ENCODE measurements at regions not wholly inside any gene's neighbourhood (a gene's known extent, or its start where the extent isn't known, plus 50 kb on each side); places are given as distances from the start of the nearest gene placed in this dataset.

DNA sequence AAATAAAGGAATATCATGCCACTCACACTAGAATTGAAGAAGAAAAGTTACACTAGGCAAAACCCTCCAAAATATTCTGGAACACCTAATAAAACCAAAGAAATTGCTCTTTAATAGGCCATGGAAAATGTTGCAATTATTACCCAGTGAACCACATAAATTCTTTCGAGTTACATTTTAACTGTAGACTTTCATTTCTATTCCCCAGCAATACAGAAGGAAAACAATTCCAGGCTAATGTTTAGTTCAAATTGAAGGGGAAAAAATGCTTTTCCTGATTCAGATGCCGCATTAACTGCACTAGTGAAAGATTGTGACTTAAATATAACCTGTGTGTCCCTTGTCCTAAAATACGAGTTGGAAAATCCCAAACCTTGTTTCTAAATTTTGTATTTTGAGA, 439.3 kb upstream of the ADAMTS16 start:
- H3K4me1 Mint-ChIP-seq, result no peaks in the 10 kb centered on the region
- POLR2A ChIA-PET, result no interaction called here
- peaks cover 3% of the 10 kb centered on the region for H3K9me3 Mint-ChIP-seq
- no peaks in the 10 kb centered on the region for H3K27me3 Mint-ChIP-seq
- CTCF ChIA-PET, result no interaction called here
- DNase-seq (no peak), ATAC-seq (ENCODE audit: low read depth) (no peak)
- TF ChIP-seq, protein P1, sequence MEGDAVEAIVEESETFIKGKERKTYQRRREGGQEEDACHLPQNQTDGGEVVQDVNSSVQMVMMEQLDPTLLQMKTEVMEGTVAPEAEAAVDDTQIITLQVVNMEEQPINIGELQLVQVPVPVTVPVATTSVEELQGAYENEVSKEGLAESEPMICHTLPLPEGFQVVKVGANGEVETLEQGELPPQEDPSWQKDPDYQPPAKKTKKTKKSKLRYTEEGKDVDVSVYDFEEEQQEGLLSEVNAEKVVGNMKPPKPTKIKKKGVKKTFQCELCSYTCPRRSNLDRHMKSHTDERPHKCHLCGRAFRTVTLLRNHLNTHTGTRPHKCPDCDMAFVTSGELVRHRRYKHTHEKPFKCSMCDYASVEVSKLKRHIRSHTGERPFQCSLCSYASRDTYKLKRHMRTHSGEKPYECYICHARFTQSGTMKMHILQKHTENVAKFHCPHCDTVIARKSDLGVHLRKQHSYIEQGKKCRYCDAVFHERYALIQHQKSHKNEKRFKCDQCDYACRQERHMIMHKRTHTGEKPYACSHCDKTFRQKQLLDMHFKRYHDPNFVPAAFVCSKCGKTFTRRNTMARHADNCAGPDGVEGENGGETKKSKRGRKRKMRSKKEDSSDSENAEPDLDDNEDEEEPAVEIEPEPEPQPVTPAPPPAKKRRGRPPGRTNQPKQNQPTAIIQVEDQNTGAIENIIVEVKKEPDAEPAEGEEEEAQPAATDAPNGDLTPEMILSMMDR (IDR thresholded peaks at IDR 0.05), result no peak
- H3K4me3 Mint-ChIP-seq, result no peak overlapping the region
- no peaks in the 10 kb centered on the region for H3K36me3 Mint-ChIP-seq (ENCODE audit: low read depth)
- H3K27ac Mint-ChIP-seq, result no peak overlapping the region
- intact Hi-C loops (cut with micrococcal nuclease), result no loop called here

DNA sequence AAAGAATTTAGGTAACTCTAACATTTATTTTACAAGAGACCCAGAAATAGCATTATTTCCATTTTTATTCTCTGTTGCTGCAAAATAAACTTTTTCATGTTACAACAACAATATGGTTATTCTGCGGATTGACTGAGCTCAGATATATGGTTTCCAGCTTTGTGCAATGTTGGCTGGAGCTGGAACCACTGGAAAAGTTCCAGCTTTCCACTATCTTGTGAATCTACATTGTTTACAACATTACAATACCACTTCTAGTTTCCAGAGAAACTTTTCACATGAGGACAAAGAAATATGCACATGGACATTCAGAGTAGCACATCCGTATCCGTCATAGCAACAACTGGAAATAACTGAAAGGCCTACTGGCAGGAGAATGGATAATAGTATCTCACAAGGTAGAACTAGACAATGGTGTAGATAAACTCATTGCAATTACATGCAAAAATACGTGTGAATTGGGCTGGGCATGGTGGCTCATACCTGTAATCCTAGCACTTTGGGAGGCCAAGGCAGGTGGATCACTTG, 436.1 kb upstream of the ADAMTS16 start:
- ATAC-seq (ENCODE audit: low read depth), result no peak

DNA sequence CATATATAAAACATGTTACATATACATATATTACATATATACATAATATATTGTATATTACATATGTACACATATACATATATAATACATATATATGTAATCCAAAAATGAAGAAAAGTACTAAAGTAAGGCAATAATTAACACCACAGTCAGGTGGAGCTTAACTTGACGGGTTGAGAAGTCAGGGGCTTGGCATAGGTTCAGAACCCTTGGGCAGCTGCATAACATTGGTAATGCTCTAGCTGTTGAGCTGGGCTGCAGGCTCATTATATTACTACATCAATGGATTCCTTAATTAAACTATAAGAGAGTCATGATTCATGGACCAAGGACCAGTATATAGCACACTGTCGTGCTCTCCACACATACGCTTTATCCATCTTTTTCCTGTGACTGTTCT, 435.2 kb upstream of the ADAMTS16 start:
- H3K27ac Mint-ChIP-seq, result no peak overlapping the region
- DNase-seq (no peak), ATAC-seq (ENCODE audit: low read depth) (no peak)
- no peaks in the 10 kb centered on the region for H3K9me3 Mint-ChIP-seq
- TF ChIP-seq, protein P1 (IDR thresholded peaks at IDR 0.05), result no peak
- ChIA-PET POLR2A (no interaction called here), CTCF (no interaction called here)
- H3K36me3 Mint-ChIP-seq (ENCODE audit: low read depth), result no peaks in the 10 kb centered on the region
- no peak overlapping the region for H3K4me3 Mint-ChIP-seq
- intact Hi-C loops (cut with micrococcal nuclease), result no loop called here
- H3K27me3 Mint-ChIP-seq, result no peaks in the 10 kb centered on the region
- no peaks in the 10 kb centered on the region for H3K4me1 Mint-ChIP-seq

More for the DNA sequence above, 436.1 kb upstream of the ADAMTS16 start:
- ChIA-PET CTCF (no interaction called here), POLR2A (no interaction called here)
- H3K27ac Mint-ChIP-seq, result no peak overlapping the region
- DNase-seq, result no peak
- no peaks in the 10 kb centered on the region for H3K36me3 Mint-ChIP-seq (ENCODE audit: low read depth)
- no peak overlapping the region for H3K4me3 Mint-ChIP-seq
- intact Hi-C loops (cut with micrococcal nuclease), result no loop called here
- no peaks in the 10 kb centered on the region for H3K27me3 Mint-ChIP-seq
- no peaks in the 10 kb centered on the region for H3K4me1 Mint-ChIP-seq
- no peaks in the 10 kb centered on the region for H3K9me3 Mint-ChIP-seq
- TF ChIP-seq, protein P1 (IDR thresholded peaks at IDR 0.05), result no peak

DNA sequence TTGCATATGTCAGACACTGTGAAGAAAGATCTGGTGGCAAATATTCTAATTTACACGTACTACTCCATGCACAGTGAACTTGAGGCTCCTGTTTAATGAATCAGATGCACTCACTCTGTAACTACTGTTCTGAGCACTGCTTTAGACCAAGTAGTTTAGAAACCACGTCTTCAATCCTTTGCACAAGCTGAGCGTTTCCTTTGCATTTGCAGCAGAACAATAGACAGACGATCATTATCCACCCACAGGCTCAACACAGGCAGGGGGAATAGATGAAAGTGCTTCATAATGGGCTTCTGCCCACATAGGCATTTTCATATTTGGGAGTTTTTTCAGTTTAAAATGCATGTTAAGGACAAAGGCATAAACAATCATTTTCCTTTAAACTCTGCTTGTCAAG, 423.3 kb upstream of the ADAMTS16 start:
- Mint-ChIP-seq H3K36me3 (ENCODE audit: low read depth) (no peaks in the 10 kb centered on the region), H3K4me1 (no peaks in the 10 kb centered on the region), H3K9me3 (peaks cover 17% of the 10 kb centered on the region), H3K4me3 (no peak overlapping the region), H3K27ac (no peak overlapping the region), H3K27me3 (no peaks in the 10 kb centered on the region)
- ATAC-seq (ENCODE audit: low read depth) (no peak), DNase-seq (no peak)
- ChIA-PET CTCF (no interaction called here), POLR2A (no interaction called here)
- TF ChIP-seq, protein P1 (IDR thresholded peaks at IDR 0.05), result no peak
- intact Hi-C loops (cut with micrococcal nuclease), result no loop called here

DNA sequence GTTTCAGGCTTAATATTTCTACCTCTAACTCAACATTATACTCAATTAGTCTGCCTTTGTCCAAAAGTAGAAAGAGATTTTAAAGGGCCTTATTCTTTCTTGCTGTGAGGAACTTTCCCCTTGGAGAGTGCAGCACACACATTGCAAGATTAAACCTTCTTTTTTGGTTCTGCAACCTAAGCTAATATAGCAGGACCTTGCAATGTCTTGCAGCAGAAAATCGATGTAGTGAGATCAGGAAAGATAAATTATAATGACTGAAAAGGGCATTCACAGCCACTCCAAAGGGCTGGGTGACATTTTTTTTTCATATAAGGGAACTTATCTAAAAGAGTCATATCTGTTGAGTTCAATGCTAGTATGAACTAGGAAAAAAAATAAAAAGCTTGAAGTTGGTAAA, 422.7 kb upstream of the ADAMTS16 start:
- ATAC-seq (ENCODE audit: low read depth) (no peak), DNase-seq (no peak)
- no peak overlapping the region for H3K4me3 Mint-ChIP-seq
- no peaks in the 10 kb centered on the region for H3K36me3 Mint-ChIP-seq (ENCODE audit: low read depth)
- H3K27ac Mint-ChIP-seq, result no peak overlapping the region
- intact Hi-C loops (cut with micrococcal nuclease), result no loop called here
- ChIA-PET CTCF (no interaction called here), POLR2A (no interaction called here)
- H3K4me1 Mint-ChIP-seq, result no peaks in the 10 kb centered on the region
- TF ChIP-seq, protein P1 (IDR thresholded peaks at IDR 0.05), result no peak
- peaks cover 12% of the 10 kb centered on the region for H3K9me3 Mint-ChIP-seq
- H3K27me3 Mint-ChIP-seq, result no peaks in the 10 kb centered on the region

Measured in activated B cell treated with CpG ODN at 0.5 μM for 24 hours (primary cell).